ENCODE measurements at regions not wholly inside any gene's neighbourhood (a gene's known extent, or its start where the extent isn't known, plus 50 kb on each side); places are given as distances from the start of the nearest gene placed in this dataset.
"Not testable (repeated sequence)": the region's sequence is repeated elsewhere in the genome, so short reads cannot be mapped to it uniquely, and the experiment has no call there.

DNA sequence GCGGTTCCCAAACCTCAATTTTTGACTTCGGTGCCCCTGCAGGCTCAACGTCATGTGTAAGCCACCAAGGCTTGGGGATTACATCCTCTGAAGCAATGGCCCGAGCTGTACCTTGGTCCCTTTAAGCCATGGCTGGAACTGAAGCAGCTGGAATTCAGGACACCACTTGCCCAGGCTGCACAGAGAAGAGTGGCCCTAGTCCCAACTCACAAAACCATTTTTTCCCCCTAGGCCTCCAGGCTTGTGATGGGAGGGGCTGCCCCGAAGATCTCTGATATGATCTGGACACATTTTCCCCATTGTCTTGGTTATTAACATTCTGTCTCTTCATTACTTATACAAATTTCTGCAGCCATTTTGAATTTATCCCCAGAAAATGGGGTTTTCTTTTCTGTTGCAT lies 233.3 kb upstream of the ADGRL4 start:
- Histone ChIP-seq H3K36me3 (ENCODE audit: control insufficient read depth, insufficient read depth, low read length) (no peaks in the 10 kb centered on the region), H3K9ac (ENCODE audit: low read depth, low read length) (no peak overlapping the region), H3K27me3 (ENCODE audit: control insufficient read depth, insufficient read depth, low read length) (no peaks in the 10 kb centered on the region), H3K4me3 (ENCODE audit: low read depth, low read length) (no peak overlapping the region), H3K9me3 (ENCODE audit: control insufficient read depth, insufficient read depth, low read length) (peaks cover 8% of the 10 kb centered on the region), H3K4me1 (ENCODE audit: control insufficient read depth, insufficient read depth, low read length) (peaks cover 10% of the 10 kb centered on the region)

DNA sequence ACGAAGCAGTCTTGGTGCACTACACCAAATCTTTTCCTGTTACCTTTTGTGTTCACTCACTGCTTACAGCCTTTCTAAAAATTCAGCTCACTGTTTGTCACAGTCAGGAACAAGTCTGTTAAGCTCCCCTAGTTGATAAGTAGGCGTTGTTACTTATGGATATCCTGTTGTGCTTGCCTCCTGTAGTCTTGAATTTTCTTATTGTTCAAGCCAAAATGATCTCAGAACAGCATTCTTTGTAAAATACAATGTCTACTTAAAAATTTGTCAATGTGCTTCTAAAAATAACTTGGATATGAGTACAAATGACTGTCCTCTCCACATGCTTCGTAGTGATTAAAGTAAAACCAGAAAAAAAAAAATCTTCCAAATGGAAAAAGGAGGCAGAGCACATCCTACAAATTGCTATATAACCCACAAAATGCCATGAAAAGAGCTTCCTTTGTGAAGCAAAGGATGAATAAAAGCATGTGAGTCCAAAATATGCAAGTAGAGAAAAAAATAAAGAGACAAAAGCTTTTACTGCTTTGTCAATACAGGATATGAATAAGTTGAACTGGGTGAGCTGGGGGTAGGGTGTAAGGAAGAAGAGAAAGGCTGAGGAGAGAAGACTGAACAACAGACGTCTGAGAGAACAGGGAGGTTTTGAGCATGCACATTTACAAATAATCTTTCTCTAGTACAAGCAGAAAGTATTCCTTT lies 228.9 kb upstream of the ADGRL4 start:
- H3K9ac ChIP-seq (ENCODE audit: low read depth, low read length) = no peak overlapping the region
- no peaks in the 10 kb centered on the region for H3K27me3 ChIP-seq (ENCODE audit: control insufficient read depth, insufficient read depth, low read length)

DNA sequence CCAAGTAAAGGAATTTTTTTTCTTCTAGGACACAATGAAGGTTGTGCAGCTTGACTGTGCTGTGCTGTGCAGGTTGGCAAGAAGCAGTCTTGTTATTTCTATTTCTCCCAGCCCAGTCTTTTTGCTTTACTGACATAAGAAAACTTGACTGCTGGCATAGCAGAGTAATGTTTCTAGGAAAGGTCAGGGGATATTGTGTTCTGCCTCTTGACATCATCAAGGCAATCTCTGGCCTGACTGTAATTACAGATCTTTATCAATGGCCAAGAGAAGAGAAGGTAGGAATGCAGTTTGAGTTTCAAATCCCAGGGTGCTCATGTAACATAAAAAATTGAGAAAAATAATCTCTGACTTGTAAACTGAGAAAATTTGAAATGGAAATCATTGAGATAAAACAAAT lies 226.3 kb upstream of the ADGRL4 start:
- H3K27me3 ChIP-seq (ENCODE audit: control insufficient read depth, insufficient read depth, low read length) = no peaks in the 10 kb centered on the region

More for the DNA sequence above, 228.9 kb upstream of the ADGRL4 start:
- Histone ChIP-seq H3K9me3 (ENCODE audit: control insufficient read depth, insufficient read depth, low read length) (peaks cover 8% of the 10 kb centered on the region), H3K36me3 (ENCODE audit: control insufficient read depth, insufficient read depth, low read length) (no peaks in the 10 kb centered on the region), H3K4me3 (ENCODE audit: low read depth, low read length) (no peak overlapping the region), H3K4me1 (ENCODE audit: control insufficient read depth, insufficient read depth, low read length) (peaks cover 10% of the 10 kb centered on the region)

DNA sequence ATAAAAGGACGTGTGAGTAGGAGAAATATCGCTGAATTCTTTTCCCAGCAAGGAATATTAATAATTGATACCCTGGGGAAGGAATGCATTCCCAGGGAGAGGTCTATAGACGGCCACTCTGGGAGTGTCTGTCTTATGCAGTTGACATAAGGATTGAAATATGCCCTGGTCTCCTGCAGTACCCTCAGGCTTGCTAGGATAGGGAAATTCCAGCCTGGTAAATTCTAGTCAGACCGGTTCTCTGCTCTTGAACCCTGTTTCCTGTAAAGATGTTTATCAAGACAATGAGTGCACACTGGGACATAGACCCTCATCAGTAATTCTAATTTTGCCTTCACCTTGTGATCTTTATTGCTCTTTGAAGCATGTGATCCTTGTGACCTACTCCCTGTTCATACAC lies 224.2 kb upstream of the ADGRL4 start:
- not testable (repeated sequence) for H3K27me3 ChIP-seq (ENCODE audit: control insufficient read depth, insufficient read depth, low read length); H3K4me1 ChIP-seq (ENCODE audit: control insufficient read depth, insufficient read depth, low read length); H3K9ac ChIP-seq (ENCODE audit: low read depth, low read length); H3K36me3 ChIP-seq (ENCODE audit: control insufficient read depth, insufficient read depth, low read length); H3K4me3 ChIP-seq (ENCODE audit: low read depth, low read length); H3K9me3 ChIP-seq (ENCODE audit: control insufficient read depth, insufficient read depth, low read length)

More for the DNA sequence above, 226.3 kb upstream of the ADGRL4 start:
- Histone ChIP-seq H3K4me1 (ENCODE audit: control insufficient read depth, insufficient read depth, low read length) (peaks cover 10% of the 10 kb centered on the region), H3K4me3 (ENCODE audit: low read depth, low read length) (no peak overlapping the region), H3K9ac (ENCODE audit: low read depth, low read length) (no peak overlapping the region), H3K36me3 (ENCODE audit: control insufficient read depth, insufficient read depth, low read length) (no peaks in the 10 kb centered on the region), H3K9me3 (ENCODE audit: control insufficient read depth, insufficient read depth, low read length) (no peaks in the 10 kb centered on the region)

DNA sequence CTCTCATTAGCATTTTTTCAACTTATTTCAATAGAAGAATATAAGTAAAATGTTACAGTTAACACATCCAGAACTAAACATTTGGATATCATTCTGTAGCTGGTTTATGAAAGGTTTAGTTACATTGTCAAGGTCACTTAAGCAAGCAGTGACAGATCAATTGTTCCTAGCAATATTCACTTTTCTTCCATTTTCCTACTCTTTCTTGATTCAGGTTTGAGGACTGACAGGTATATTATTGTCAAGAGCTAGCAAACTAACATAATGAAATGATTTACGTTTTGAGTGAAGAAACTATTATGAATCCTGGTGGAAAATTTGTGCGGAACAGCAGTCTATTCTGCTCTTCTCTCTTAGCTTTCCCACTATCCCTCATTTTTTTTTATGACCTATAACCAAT lies 220.4 kb upstream of the ADGRL4 start:
- no peak overlapping the region for H3K4me3 ChIP-seq (ENCODE audit: low read depth, low read length)
- H3K36me3 ChIP-seq (ENCODE audit: control insufficient read depth, insufficient read depth, low read length) = no peaks in the 10 kb centered on the region
- no peaks in the 10 kb centered on the region for H3K4me1 ChIP-seq (ENCODE audit: control insufficient read depth, insufficient read depth, low read length)
- no peaks in the 10 kb centered on the region for H3K9me3 ChIP-seq (ENCODE audit: control insufficient read depth, insufficient read depth, low read length)
- H3K27me3 ChIP-seq (ENCODE audit: control insufficient read depth, insufficient read depth, low read length) = no peaks in the 10 kb centered on the region
- H3K9ac ChIP-seq (ENCODE audit: low read depth, low read length) = no peak overlapping the region

DNA sequence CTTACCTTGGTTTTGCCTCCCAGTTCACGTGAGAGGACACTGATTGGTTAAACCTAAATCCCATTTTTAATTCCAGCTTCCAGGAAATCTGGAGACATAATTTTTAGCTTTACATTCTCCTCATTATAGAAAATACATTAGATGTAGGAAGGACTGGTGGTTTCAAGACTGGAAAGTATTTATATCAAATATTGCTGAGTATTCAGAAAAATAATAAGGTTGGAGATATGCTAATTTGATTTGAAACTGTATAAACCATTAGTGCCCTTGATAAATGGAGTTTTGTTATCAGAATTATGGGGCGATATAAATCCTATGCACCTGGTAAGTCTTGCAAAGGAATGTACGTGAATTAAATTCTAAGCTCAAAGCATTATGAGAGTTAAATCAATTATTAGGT lies 218.0 kb upstream of the ADGRL4 start:
- Histone ChIP-seq H3K27me3 (ENCODE audit: control insufficient read depth, insufficient read depth, low read length) (no peaks in the 10 kb centered on the region), H3K4me3 (ENCODE audit: low read depth, low read length) (no peak overlapping the region), H3K9me3 (ENCODE audit: control insufficient read depth, insufficient read depth, low read length) (peaks cover 2% of the 10 kb centered on the region), H3K9ac (ENCODE audit: low read depth, low read length) (no peak overlapping the region), H3K36me3 (ENCODE audit: control insufficient read depth, insufficient read depth, low read length) (no peaks in the 10 kb centered on the region), H3K4me1 (ENCODE audit: control insufficient read depth, insufficient read depth, low read length) (no peaks in the 10 kb centered on the region)

DNA sequence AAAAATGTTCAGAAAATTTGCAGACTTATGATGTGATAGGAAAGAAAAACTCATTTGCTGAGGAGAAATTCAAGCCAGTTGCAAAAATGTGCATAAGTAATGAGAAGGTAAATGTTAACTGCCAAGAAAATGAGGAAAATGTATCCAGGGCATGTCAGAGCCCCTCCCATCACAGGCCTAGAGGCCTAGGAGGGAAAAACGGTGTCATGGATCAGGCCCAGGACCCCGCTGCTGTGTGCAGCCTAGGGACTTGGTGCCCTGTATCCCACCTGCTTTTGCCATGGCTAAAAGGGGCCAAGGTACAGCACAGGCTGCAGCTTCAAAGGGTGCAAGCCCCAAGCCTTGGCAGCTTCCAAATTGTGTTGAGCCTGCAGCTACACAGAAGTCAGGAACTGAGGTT lies 214.0 kb upstream of the ADGRL4 start:
- no peak overlapping the region for H3K9ac ChIP-seq (ENCODE audit: low read depth, low read length)
- no peaks in the 10 kb centered on the region for H3K36me3 ChIP-seq (ENCODE audit: control insufficient read depth, insufficient read depth, low read length)
- no peak overlapping the region for H3K4me3 ChIP-seq (ENCODE audit: low read depth, low read length)
- peaks cover 2% of the 10 kb centered on the region for H3K9me3 ChIP-seq (ENCODE audit: control insufficient read depth, insufficient read depth, low read length)
- no peaks in the 10 kb centered on the region for H3K27me3 ChIP-seq (ENCODE audit: control insufficient read depth, insufficient read depth, low read length)
- no peaks in the 10 kb centered on the region for H3K4me1 ChIP-seq (ENCODE audit: control insufficient read depth, insufficient read depth, low read length)

DNA sequence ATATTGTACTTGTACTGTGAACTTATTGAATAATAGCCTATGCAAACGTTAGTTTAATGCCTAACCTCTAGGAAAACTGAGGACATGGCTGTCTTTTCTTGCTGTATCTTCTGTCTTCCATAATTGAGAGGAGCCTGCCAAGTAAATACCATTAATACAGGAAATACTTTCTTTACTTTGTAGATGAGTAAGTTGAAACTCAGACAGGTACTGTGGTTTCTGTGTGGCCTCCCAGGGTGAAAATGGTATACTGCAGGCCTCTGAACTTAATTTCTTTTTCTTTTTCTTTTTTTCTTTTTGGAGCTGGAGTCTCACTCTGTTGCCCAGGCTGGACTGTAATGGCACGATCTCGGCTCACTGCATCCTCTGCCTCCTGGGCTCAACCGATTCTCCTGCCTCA lies 208.8 kb upstream of the ADGRL4 start:
- Histone ChIP-seq H3K36me3 (ENCODE audit: control insufficient read depth, insufficient read depth, low read length) (no peaks in the 10 kb centered on the region), H3K9me3 (ENCODE audit: control insufficient read depth, insufficient read depth, low read length) (peaks cover 2% of the 10 kb centered on the region), H3K4me3 (ENCODE audit: low read depth, low read length) (no peak overlapping the region), H3K9ac (ENCODE audit: low read depth, low read length) (no peak overlapping the region), H3K27me3 (ENCODE audit: control insufficient read depth, insufficient read depth, low read length) (no peaks in the 10 kb centered on the region), H3K4me1 (ENCODE audit: control insufficient read depth, insufficient read depth, low read length) (no peaks in the 10 kb centered on the region)

DNA sequence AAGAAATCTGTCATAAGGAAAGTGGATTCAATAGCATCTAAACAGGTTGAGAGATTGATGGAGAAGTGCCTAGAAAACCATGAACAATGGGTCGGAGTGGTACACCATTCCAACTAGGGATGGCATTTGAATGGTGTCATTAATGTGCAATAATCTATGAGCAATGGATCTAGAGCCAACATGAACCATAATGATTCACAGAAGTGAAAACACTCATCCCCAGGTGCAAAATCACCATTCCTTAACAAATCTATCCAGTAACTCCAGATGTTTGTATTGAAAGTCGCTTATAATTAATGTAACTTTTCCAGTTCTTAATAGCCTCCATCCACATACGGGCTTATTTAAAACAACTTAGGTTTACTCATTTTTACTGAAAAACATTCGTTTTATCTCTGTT lies 201.3 kb upstream of the ADGRL4 start:
- Histone ChIP-seq H3K4me1 (ENCODE audit: control insufficient read depth, insufficient read depth, low read length) (no peaks in the 10 kb centered on the region), H3K4me3 (ENCODE audit: low read depth, low read length) (no peak overlapping the region), H3K27me3 (ENCODE audit: control insufficient read depth, insufficient read depth, low read length) (no peaks in the 10 kb centered on the region)

DNA sequence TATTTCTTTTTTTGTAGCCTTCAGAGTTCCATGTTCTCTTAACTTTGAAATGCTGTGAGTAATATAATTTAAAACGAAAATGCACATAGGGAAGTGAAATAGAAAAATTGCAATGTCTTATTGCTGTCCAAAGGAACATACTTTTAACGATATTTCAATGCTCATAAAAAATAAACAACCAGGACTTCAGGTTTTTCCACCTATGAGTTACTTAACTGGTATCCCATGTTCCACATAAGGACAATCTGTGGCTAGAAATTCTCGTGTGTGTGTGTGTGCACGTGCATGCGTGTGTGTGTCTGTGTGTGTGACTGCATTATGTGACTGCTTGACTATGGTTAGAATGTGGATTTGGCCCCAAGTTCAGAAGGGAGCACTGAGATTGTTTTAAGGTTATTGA lies 200.8 kb upstream of the ADGRL4 start:
- Histone ChIP-seq H3K9me3 (ENCODE audit: control insufficient read depth, insufficient read depth, low read length) (no peaks in the 10 kb centered on the region), H3K4me3 (ENCODE audit: low read depth, low read length) (no peak overlapping the region), H3K36me3 (ENCODE audit: control insufficient read depth, insufficient read depth, low read length) (no peaks in the 10 kb centered on the region), H3K9ac (ENCODE audit: low read depth, low read length) (no peak overlapping the region), H3K27me3 (ENCODE audit: control insufficient read depth, insufficient read depth, low read length) (no peaks in the 10 kb centered on the region), H3K4me1 (ENCODE audit: control insufficient read depth, insufficient read depth, low read length) (no peaks in the 10 kb centered on the region)

More for the DNA sequence above, 201.3 kb upstream of the ADGRL4 start:
- H3K9ac ChIP-seq (ENCODE audit: low read depth, low read length) = no peak overlapping the region
- no peaks in the 10 kb centered on the region for H3K36me3 ChIP-seq (ENCODE audit: control insufficient read depth, insufficient read depth, low read length)
- H3K9me3 ChIP-seq (ENCODE audit: control insufficient read depth, insufficient read depth, low read length) = no peaks in the 10 kb centered on the region

DNA sequence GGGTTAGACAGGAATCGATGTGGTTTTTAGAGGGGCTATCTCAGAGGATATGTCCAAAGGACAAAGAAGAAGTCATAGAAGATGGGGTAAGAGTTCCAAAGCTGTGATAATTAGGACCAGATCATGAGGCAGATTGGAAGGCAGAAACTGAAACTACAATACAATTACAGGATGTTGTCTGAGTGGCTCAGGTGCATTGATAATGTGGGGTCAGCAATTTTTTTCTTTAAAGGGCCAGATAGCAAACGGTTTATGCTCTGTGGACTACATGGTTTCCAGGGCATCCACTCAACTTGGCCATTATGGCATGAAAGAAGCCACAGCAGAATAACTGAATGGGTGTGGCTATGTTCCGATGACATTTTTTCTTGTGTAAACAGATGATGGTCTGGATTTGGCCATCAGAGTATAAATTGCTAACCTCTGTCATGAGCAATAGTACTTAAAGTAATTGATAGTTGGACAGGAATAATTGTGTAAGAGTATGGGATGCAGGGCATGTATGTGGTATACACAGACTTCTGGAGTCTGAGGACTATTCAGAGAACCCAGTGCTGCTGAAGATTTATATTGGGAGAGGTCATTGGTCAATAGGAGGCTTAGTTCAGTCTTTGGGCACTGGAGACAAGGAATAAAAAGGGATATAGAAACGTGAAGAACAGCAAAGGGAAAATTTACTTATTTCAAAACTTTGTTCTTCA lies 198.4 kb upstream of the ADGRL4 start:
- no peak overlapping the region for H3K9ac ChIP-seq (ENCODE audit: low read depth, low read length)
- no peaks in the 10 kb centered on the region for H3K27me3 ChIP-seq (ENCODE audit: control insufficient read depth, insufficient read depth, low read length)
- no peaks in the 10 kb centered on the region for H3K9me3 ChIP-seq (ENCODE audit: control insufficient read depth, insufficient read depth, low read length)
- no peak overlapping the region for H3K4me3 ChIP-seq (ENCODE audit: low read depth, low read length)
- no peaks in the 10 kb centered on the region for H3K4me1 ChIP-seq (ENCODE audit: control insufficient read depth, insufficient read depth, low read length)
- no peaks in the 10 kb centered on the region for H3K36me3 ChIP-seq (ENCODE audit: control insufficient read depth, insufficient read depth, low read length)

DNA sequence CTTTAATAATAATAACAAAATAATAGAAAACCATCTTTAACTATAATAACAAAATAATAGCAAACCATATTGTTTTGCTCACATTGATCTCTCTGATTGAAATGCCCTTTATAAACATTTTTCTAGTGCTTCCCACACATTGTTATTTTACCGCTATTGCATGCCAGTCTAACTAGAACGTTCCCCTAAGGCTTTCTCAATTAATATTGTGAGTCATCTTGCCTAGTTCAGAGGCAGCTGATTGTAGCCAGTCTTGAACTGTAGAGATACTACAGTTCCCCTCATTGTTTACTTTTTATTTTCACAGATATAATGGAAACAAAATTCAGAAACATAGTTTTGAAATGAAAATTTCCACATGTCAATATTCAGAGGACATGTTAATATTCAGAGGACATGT lies 192.3 kb upstream of the ADGRL4 start:
- Histone ChIP-seq H3K9me3 (ENCODE audit: control insufficient read depth, insufficient read depth, low read length) (no peaks in the 10 kb centered on the region), H3K9ac (ENCODE audit: low read depth, low read length) (no peak overlapping the region), H3K27me3 (ENCODE audit: control insufficient read depth, insufficient read depth, low read length) (no peaks in the 10 kb centered on the region), H3K36me3 (ENCODE audit: control insufficient read depth, insufficient read depth, low read length) (no peaks in the 10 kb centered on the region), H3K4me1 (ENCODE audit: control insufficient read depth, insufficient read depth, low read length) (no peaks in the 10 kb centered on the region), H3K4me3 (ENCODE audit: low read depth, low read length) (no peak overlapping the region)

Measured in iPS-15b (cell line).